ENCODE measurements at regions not wholly inside any gene's neighbourhood (a gene's known extent, or its start where the extent isn't known, plus 50 kb on each side); places are given as distances from the start of the nearest gene placed in this dataset.
A peak's percentile ranks its signal among the peaks of the same experiment; 100 is the strongest.

GRCh38 chr13:19090495-19090894 is 91.1 kb downstream of the TUBA3C start:
- Histone ChIP-seq H3K27me3 (no peaks in the 10 kb centered on the region), H3K36me3 (replicated peaks in 1 of 2; ENCODE audit: insufficient read depth in 1 of 2, low read depth in 2 of 2) (no peaks in the 10 kb centered on the region), H3K9me3 (no peaks in the 10 kb centered on the region), H3K4me3 (no peak overlapping the region), H3K27ac (no peak overlapping the region), H3K4me1 (no peaks in the 10 kb centered on the region)
- WGBS, 2 donors, result 77 to 87% methylated on average over 8 to 16 of the region's 17 CpGs
- intact Hi-C loops (cut with DNase I), result no loop called here
- no peak for TF ChIP-seq CTCF (IDR thresholded peaks at IDR 0.05)
- TF ChIP-seq POLR2A (IDR thresholded peaks at IDR 0.05), result no peak
- ATAC-seq (no peak), DNase-seq (no peak)

GRCh38 chr13:19089315-19089714 is 92.3 kb downstream of the TUBA3C start:
- H3K27me3 ChIP-seq, result no peaks in the 10 kb centered on the region
- no peak overlapping the region for H3K4me3 ChIP-seq
- H3K27ac ChIP-seq, result no peak overlapping the region
- 43 to 48% methylated on average over 7 to 10 of the region's 10 CpGs for WGBS, 2 donors
- ATAC-seq, result no peak
- no peak for TF ChIP-seq CTCF (IDR thresholded peaks at IDR 0.05)
- no peak for TF ChIP-seq POLR2A (IDR thresholded peaks at IDR 0.05)
- DNase-seq, result peak in 1 of 4 donors; percentile 13
- H3K4me1 ChIP-seq, result no peaks in the 10 kb centered on the region
- intact Hi-C loops (cut with DNase I), result no loop called here
- no peaks in the 10 kb centered on the region for H3K9me3 ChIP-seq
- H3K36me3 ChIP-seq (replicated peaks in 1 of 2; ENCODE audit: insufficient read depth in 1 of 2, low read depth in 2 of 2), result no peaks in the 10 kb centered on the region

GRCh38 chr13:19088416-19088815 is 93.2 kb downstream of the TUBA3C start:
- H3K36me3 ChIP-seq (replicated peaks in 1 of 2; ENCODE audit: insufficient read depth in 1 of 2, low read depth in 2 of 2), result no peaks in the 10 kb centered on the region
- no peak for ATAC-seq
- H3K9me3 ChIP-seq, result no peaks in the 10 kb centered on the region
- intact Hi-C loops (cut with DNase I), result no loop called here
- DNase-seq, result no peak
- H3K4me1 ChIP-seq, result no peaks in the 10 kb centered on the region
- H3K27me3 ChIP-seq, result no peaks in the 10 kb centered on the region
- no peak overlapping the region for H3K4me3 ChIP-seq
- no peak for TF ChIP-seq CTCF (IDR thresholded peaks at IDR 0.05)
- TF ChIP-seq POLR2A (IDR thresholded peaks at IDR 0.05), result no peak
- no peak overlapping the region for H3K27ac ChIP-seq
- 55 to 70% methylated on average over 8 of the region's 8 CpGs for WGBS, 2 donors

GRCh38 chr13:19085876-19086275 is 95.7 kb downstream of the TUBA3C start:
- H3K9me3 ChIP-seq, result no peaks in the 10 kb centered on the region
- no peak for ATAC-seq
- intact Hi-C loops (cut with DNase I), result no loop called here
- no peaks in the 10 kb centered on the region for H3K27me3 ChIP-seq
- H3K4me1 ChIP-seq, result no peaks in the 10 kb centered on the region
- no peak overlapping the region for H3K4me3 ChIP-seq
- no peaks in the 10 kb centered on the region for H3K36me3 ChIP-seq (replicated peaks in 1 of 2; ENCODE audit: insufficient read depth in 1 of 2, low read depth in 2 of 2)
- no peak overlapping the region for H3K27ac ChIP-seq
- 89 to 94% methylated on average over 8 to 12 of the region's 12 CpGs for WGBS, 2 donors
- TF ChIP-seq CTCF (IDR thresholded peaks at IDR 0.05) (no peak), POLR2A (IDR thresholded peaks at IDR 0.05) (no peak)
- no peak for DNase-seq

- no peak overlapping the region for H3K27ac ChIP-seq
- no peak overlapping the region for H3K4me3 ChIP-seq
- ATAC-seq (no peak), DNase-seq (no peak)
- no peaks in the 10 kb centered on the region for H3K4me1 ChIP-seq
- intact Hi-C loops (cut with DNase I), result no loop called here
- no peaks in the 10 kb centered on the region for H3K27me3 ChIP-seq
- no peaks in the 10 kb centered on the region for H3K36me3 ChIP-seq (replicated peaks in 1 of 2; ENCODE audit: insufficient read depth in 1 of 2, low read depth in 2 of 2)
- WGBS, 2 donors, result 25 to 47% methylated on average over 2 to 3 of the region's 3 CpGs
- H3K9me3 ChIP-seq, result no peaks in the 10 kb centered on the region
- TF ChIP-seq POLR2A (IDR thresholded peaks at IDR 0.05) (no peak), CTCF (IDR thresholded peaks at IDR 0.05) (no peak)
Measured at GRCh38 chr13:19085258-19085657, 96.4 kb downstream of the TUBA3C start.
